ENCODE measurements at regions not wholly inside any gene's neighbourhood (a gene's known extent, or its start where the extent isn't known, plus 50 kb on each side); places are given as distances from the start of the nearest gene placed in this dataset. TPM values are rescaled to one million over a fixed set of nuclear protein-coding genes. Genes with fewer than 3 reads are reported as not detected.

DNA sequence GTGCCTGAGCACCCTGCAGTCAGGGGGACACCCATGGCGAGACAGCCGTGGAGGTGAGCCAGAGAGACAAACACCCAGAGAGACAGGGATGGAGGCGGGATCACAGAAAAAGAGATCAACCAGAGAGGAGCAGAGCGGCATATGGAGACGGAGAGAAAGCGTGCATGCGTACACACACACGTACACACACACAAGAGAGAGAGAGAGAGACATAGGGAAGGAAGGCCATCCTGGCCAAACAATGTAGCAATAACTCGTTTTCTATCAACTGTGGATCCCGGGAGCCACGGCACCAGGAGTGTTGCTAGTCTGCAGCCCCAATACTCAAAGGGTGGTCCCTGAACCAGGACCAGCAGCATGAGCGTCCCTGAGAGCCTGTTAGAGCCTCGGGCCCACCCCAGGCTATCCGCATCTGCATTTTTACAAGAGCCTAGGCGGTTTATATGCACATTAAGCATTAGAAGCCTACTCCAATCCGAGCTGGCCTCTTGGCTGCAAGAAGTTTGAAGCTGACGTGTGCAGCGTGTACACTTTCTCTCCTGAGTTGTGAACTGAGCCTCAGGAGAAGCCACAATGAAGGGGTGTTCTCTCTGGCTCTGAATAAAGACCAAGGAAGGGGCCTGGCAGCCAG lies 50.1 kb upstream of the MYCN start:
- H3K9ac ChIP-seq (replicated peaks in 1 of 4; ENCODE audit: extremely low read depth in 1 of 4, low read depth in 3 of 4, low read length in 3 of 4) = no peak overlapping the region
- no peak overlapping the region for H3K27ac ChIP-seq (ENCODE audit: low read depth, low read length)
- WGBS, 2 experiments (ENCODE audit: extremely low coverage in 1 of 2, insufficient coverage in 1 of 2, insufficient read length in 1 of 2, insufficient replicate concordance in 2 of 2, low coverage in 1 of 2, low lambda C conversion rate in 2 of 2, missing lambda C conversion rate in 1 of 2) = 89% methylated on average over 18 of the region's 18 CpGs; no CpG with 5 or more reads in 1 of the 2 experiments
- FAIRE-seq = no peak
- H2BK15ac ChIP-seq (ENCODE audit: low read length) = peak overlapping the region; percentile 65; the same call in 1 of the 2 replicates
- no peaks in the 10 kb centered on the region for H3K79me2 ChIP-seq (ENCODE audit: control insufficient read depth in 1 of 2, insufficient read depth in 2 of 2, low read length in 2 of 2)
- peak overlapping the region; percentile 84 for H2BK20ac ChIP-seq (ENCODE audit: low read length)
- H3K4me2 ChIP-seq (ENCODE audit: insufficient read depth in 1 of 2, low read depth in 2 of 2, low read length in 2 of 2) = no peak overlapping the region
- H2BK120ac ChIP-seq (replicated peaks; ENCODE audit: low read depth, low read length) = no peak overlapping the region
- peak overlapping the region; percentile 54; the same call in 1 of the 2 replicates for H3K18ac ChIP-seq (ENCODE audit: extremely low read depth, low read length)
- H4K20me1 ChIP-seq (replicated peaks in 1 of 2; ENCODE audit: control insufficient read depth in 1 of 2, insufficient read depth in 2 of 2, low read length in 2 of 2) = no peaks in the 10 kb centered on the region
- H2AFZ ChIP-seq (ENCODE audit: low read length) = no peak overlapping the region
- H3K14ac ChIP-seq (ENCODE audit: insufficient read length) = peak overlapping the region; percentile 37
- no peak overlapping the region for H2AK5ac ChIP-seq (ENCODE audit: low read depth, low read length)
- peak overlapping the region; percentile 17 for H4K91ac ChIP-seq (replicated peaks; ENCODE audit: insufficient read length, low read length)
- H2BK12ac ChIP-seq (ENCODE audit: low read depth, low read length) = peak overlapping the region; percentile 72; the same call in 1 of the 2 replicates
- no peaks in the 10 kb centered on the region for H3K36me3 ChIP-seq (ENCODE audit: control insufficient read depth in 2 of 4, insufficient read depth in 4 of 4, low read length in 3 of 4)
- no peak for TF ChIP-seq GABPA (IDR thresholded peaks at IDR 0.05; ENCODE audit: borderline replicate concordance, insufficient read depth, low read length)
- TF ChIP-seq SRF (IDR thresholded peaks at IDR 0.05; ENCODE audit: low read depth, low read length) = no peak
- no peaks in the 10 kb centered on the region for H3K9me3 ChIP-seq (ENCODE audit: insufficient read depth in 2 of 2, low read depth in 1 of 2, low read length in 1 of 2)
- POLR2A ChIA-PET (ENCODE audit: partially characterized antibody) = no interaction called here
- H3K4me3 ChIP-seq (ENCODE audit: extremely low read depth in 1 of 4, insufficient read depth in 2 of 4, low read depth in 3 of 4, low read length in 4 of 4) = no peak overlapping the region
- H2BK5ac ChIP-seq (ENCODE audit: low read depth, low read length) = no peak overlapping the region
- peak overlapping the region; percentile 44 for H3K4ac ChIP-seq (replicated peaks; ENCODE audit: insufficient read length, low read depth, low read length)
- H3K23ac ChIP-seq (ENCODE audit: insufficient read length) = no peak overlapping the region
- DNase-seq (ENCODE audit: low read depth in 1 of 2, low spot score in 2 of 2) = no peak
- peaks cover 7 to 27% (median 21%) of the 10 kb centered on the region in 4 experiments for H3K4me1 ChIP-seq (replicated peaks in 1 of 4; ENCODE audit: control insufficient read depth in 3 of 4, insufficient read depth in 4 of 4, low read length in 3 of 4)
- no peaks in the 10 kb centered on the region; the same call in 1 of the 2 replicates for H3K23me2 ChIP-seq (ENCODE audit: low read depth, low read length)
- H3K56ac ChIP-seq (replicated peaks; ENCODE audit: insufficient read length, low read depth, low read length) = no peak overlapping the region
- H4K8ac ChIP-seq (ENCODE audit: extremely low read depth, insufficient read depth, low read length) = no peak overlapping the region
- no peaks in the 10 kb centered on the region; a peak in 1 of 7 replicates for H3K27me3 ChIP-seq (replicated peaks in 1 of 4; ENCODE audit: control insufficient read depth in 3 of 4, extremely low read depth in 1 of 4, insufficient read depth in 3 of 4, low read length in 3 of 4)
- H4K5ac ChIP-seq (ENCODE audit: insufficient read length, low read depth, low read length) = no peak overlapping the region
- no peaks in the 10 kb centered on the region for H3K79me1 ChIP-seq (ENCODE audit: low read depth, low read length)
- CTCF ChIA-PET (ENCODE audit: partially characterized antibody) = interaction anchor here (1.1 to 3.4 kb wide), 4 partner anchors 25 to 83 kb away, joined by 3 to 9 read pairs (median 4); no protein-coding TSS in a partner anchor

Small RNA genes in the stretch of these regions (small RNA-seq; reads per million reads assigned to genes)
- not detected for gene RNU5E-7P (ENCODE audit: insufficient read depth)
